CD14-positive monocyte (primary cell): ENCODE measurements at regions not wholly inside any gene's neighbourhood (a gene's known extent, or its start where the extent isn't known, plus 50 kb on each side); places are given as distances from the start of the nearest gene placed in this dataset.
A peak's percentile ranks its signal among the peaks of the same experiment; 100 is the strongest.

Experiments used
- DNase-seq, 3 donors: peaks; one replicate each; pipeline ENCODE4 v3.0.0-alpha.2; 2011 to 2022
- H2AFZ ChIP-seq: 2 replicates; pipeline ENCODE4 v1.6.0; 2012; ENCODE audit warnings: mild to moderate bottlenecking, low read depth, low read length, inconsistent platforms; ENCODE audit not compliant: insufficient read depth, poor library complexity, severe bottlenecking
- H3K27ac ChIP-seq, 2 donors: 1 replicate in 1 of 2; 2 replicates in 1 of 2; pipeline ENCODE4 v1.5.1; 2012 to 2013; ENCODE audit warnings: low read length in 2 of 2, control low read depth in 1 of 2, inconsistent platforms in 1 of 2, low read depth in 1 of 2, mild to moderate bottlenecking in 1 of 2
- H3K27me3 ChIP-seq, 2 donors: one replicate each; pipeline versions ENCODE4 v1.6.0 to v1.6.1; 2011 to 2013; ENCODE audit warnings: low read length in 2 of 2; ENCODE audit not compliant: control insufficient read depth in 2 of 2, insufficient read depth in 2 of 2
- H3K36me3 ChIP-seq, 2 donors: replicated peaks in 1 of 2; 1 replicate in 1 of 2; 2 replicates in 1 of 2; pipeline versions ENCODE4 v1.5.1 to v1.6.1; 2012 to 2013; ENCODE audit warnings: low read length in 2 of 2, control low read depth in 1 of 2, inconsistent platforms in 1 of 2, mild to moderate bottlenecking in 1 of 2; ENCODE audit not compliant: insufficient read depth in 2 of 2, control insufficient read depth in 1 of 2
- H3K4me1 ChIP-seq, 2 donors: 1 replicate in 1 of 2; 2 replicates in 1 of 2; pipeline versions ENCODE4 v1.5.1 to v1.6.1; 2012 to 2013; ENCODE audit warnings: low read length in 2 of 2, control low read depth in 1 of 2, inconsistent platforms in 1 of 2, mild to moderate bottlenecking in 1 of 2, moderate library complexity in 1 of 2; ENCODE audit not compliant: insufficient read depth in 2 of 2, control insufficient read depth in 1 of 2
- H3K4me2 ChIP-seq: replicated peaks from 2 replicates; pipeline ENCODE3; 2012; ENCODE audit warnings: low read length, moderate library complexity, mild to moderate bottlenecking; ENCODE audit not compliant: poor library complexity, severe bottlenecking; ENCODE audit errors: extremely low read depth
- H3K4me3 ChIP-seq, 3 experiments: fragments of 200-600 bp in 1 of 3; sonication (generic) in 1 of 3; replicated peaks in 1 of 3; 1 replicate in 2 of 3; 2 replicates in 1 of 3; pipeline ENCODE4 v1.5.1; 2011 to 2013; ENCODE audit warnings: low read length in 3 of 3, mild to moderate bottlenecking in 3 of 3, control low read depth in 2 of 3, low read depth in 2 of 3, inconsistent platforms in 1 of 3, moderate library complexity in 1 of 3
- H3K79me2 ChIP-seq: 2 replicates; pipeline ENCODE4 v1.6.0; 2012; ENCODE audit warnings: mild to moderate bottlenecking, control low read depth, inconsistent platforms, low read length, moderate library complexity; ENCODE audit not compliant: insufficient read depth
- H3K9ac ChIP-seq: 2 replicates; pipeline ENCODE4 v1.6.0; 2017; ENCODE audit warnings: low read length, mild to moderate bottlenecking; ENCODE audit not compliant: insufficient read depth, poor library complexity, severe bottlenecking
- H3K9me3 ChIP-seq, 2 donors: replicated peaks in 1 of 2; 1 replicate in 1 of 2; 2 replicates in 1 of 2; pipeline versions ENCODE4 v1.5.1 to v1.6.1; 2012 to 2013; ENCODE audit warnings: low read length in 2 of 2, control low read depth in 1 of 2; ENCODE audit not compliant: control insufficient read depth in 1 of 2, insufficient read depth in 1 of 2
- H4K20me1 ChIP-seq: 2 replicates; pipeline ENCODE4 v1.6.0; 2012; ENCODE audit warnings: mild to moderate bottlenecking, low read length, control low read depth, moderate library complexity; ENCODE audit not compliant: insufficient read depth
- H3K27ac Mint-ChIP-seq, 7 donors: one replicate each; pipeline ENCODE4 v1.8.0; 2020; ENCODE audit warnings: mild to moderate bottlenecking in 7 of 7, mixed read lengths in 7 of 7, moderate library complexity in 6 of 7, inconsistent platforms in 2 of 7
- H3K27me3 Mint-ChIP-seq, 3 donors: one replicate each; pipeline ENCODE4 v1.8.0; 2021 to 2022; ENCODE audit warnings: low read depth in 3 of 3, mild to moderate bottlenecking in 3 of 3, mixed read lengths in 3 of 3, moderate library complexity in 3 of 3, inconsistent platforms in 1 of 3
- H3K36me3 Mint-ChIP-seq, 2 donors: one replicate each; pipeline ENCODE4 v1.8.0; 2020; ENCODE audit warnings: mixed read lengths in 2 of 2, inconsistent platforms in 1 of 2, mild to moderate bottlenecking in 1 of 2
- H3K4me1 Mint-ChIP-seq: one replicate; pipeline ENCODE4 v1.8.0; 2020; ENCODE audit warnings: mild to moderate bottlenecking, mixed read lengths
- H3K4me3 Mint-ChIP-seq, 2 donors: one replicate each; pipeline ENCODE4 v1.8.0; 2020; ENCODE audit warnings: mild to moderate bottlenecking in 2 of 2, mixed read lengths in 2 of 2, moderate library complexity in 1 of 2
- H3K9me3 Mint-ChIP-seq, 7 donors: one replicate each; pipeline ENCODE4 v1.8.0; 2020 to 2022; ENCODE audit warnings: mixed read lengths in 7 of 7, mild to moderate bottlenecking in 6 of 7, moderate library complexity in 6 of 7, inconsistent platforms in 2 of 7
- CTCF ChIP-seq: fragments of 200-600 bp; IDR thresholded peaks from one replicate; pipeline ENCODE4 v1.8.0; 2022; ENCODE audit warnings: antibody characterized with exemption, mild to moderate bottlenecking
- WGBS: methylation state at CpG from one replicate; pipeline ENCODE4 v1.1.5; 2013; ENCODE audit warnings: missing lambda C conversion rate; ENCODE audit not compliant: insufficient coverage; 5-methylcytosine and 5-hydroxymethylcytosine counted together
- intact Hi-C, 2 donors: fragments of 100-400 bp; cut with micrococcal nuclease; formaldehyde crosslinking; loops; one replicate each; pipeline versions ENCODE4 v1.15.0 to v1.15.1; 2023

DNA sequence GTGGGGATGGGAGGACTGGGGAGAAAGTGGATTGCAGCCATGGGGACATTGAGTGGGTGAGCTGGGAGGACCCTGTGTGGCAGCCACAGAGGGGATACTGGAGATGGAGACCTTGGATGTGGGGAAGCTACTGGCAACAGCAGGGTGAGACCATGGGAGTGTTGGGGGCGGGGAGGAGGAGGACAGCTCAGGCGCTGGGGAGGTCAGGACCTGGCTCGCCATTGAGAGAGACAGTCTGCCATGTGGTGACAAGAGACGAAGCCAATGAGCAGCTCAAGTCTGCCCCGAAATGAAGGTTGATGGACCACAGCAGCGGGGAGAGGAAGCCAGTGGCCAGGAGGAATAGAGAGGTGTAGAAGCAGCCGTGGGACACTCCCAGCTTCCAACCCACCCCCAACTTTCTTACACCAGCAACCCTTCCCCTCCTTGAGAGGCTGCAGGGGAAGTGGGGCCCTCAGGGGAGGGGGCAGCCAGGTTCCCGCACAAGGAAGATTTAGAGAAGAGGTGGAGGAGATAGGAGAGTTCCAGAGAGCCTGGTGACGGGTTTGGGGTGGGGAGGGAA lies 118.1 kb downstream of the ASB7 start:
- Histone ChIP-seq H3K36me3 (no peaks in the 10 kb centered on the region), H3K79me2 (no peaks in the 10 kb centered on the region), H3K9ac (no peak overlapping the region), H2AFZ (no peak overlapping the region), H3K4me1 (peaks cover 17 to 21% of the 10 kb centered on the region in 2 donors), H3K9me3 (no peaks in the 10 kb centered on the region), H3K27me3 (no peaks in the 10 kb centered on the region), H4K20me1 (no peaks in the 10 kb centered on the region), H3K27ac (no peak overlapping the region), H3K4me2 (no peak overlapping the region), H3K4me3 (no peak overlapping the region)
- Mint-ChIP-seq H3K9me3 (peaks cover 0 to 4% (median 0%) of the 10 kb centered on the region in 7 donors), H3K4me3 (peak overlapping the region in 1 of 2 donors; percentile 16), H3K36me3 (no peaks in the 10 kb centered on the region), H3K27me3 (peaks cover 8 to 17% (median 13%) of the 10 kb centered on the region in 3 donors), H3K27ac (peak overlapping the region in 6 of 7 donors; percentile 32 to 93 (median 84)), H3K4me1 (peaks cover 26% of the 10 kb centered on the region)
- no peak for DNase-seq
- intact Hi-C loops, result loop anchor here in 1 of 2 donors (5.0 kb wide), 1 partner anchor 368 kb away; no protein-coding TSS in a partner anchor
- TF ChIP-seq CTCF, result no peak
- 72% methylated on average over 4 of the region's 9 CpGs for WGBS

DNA sequence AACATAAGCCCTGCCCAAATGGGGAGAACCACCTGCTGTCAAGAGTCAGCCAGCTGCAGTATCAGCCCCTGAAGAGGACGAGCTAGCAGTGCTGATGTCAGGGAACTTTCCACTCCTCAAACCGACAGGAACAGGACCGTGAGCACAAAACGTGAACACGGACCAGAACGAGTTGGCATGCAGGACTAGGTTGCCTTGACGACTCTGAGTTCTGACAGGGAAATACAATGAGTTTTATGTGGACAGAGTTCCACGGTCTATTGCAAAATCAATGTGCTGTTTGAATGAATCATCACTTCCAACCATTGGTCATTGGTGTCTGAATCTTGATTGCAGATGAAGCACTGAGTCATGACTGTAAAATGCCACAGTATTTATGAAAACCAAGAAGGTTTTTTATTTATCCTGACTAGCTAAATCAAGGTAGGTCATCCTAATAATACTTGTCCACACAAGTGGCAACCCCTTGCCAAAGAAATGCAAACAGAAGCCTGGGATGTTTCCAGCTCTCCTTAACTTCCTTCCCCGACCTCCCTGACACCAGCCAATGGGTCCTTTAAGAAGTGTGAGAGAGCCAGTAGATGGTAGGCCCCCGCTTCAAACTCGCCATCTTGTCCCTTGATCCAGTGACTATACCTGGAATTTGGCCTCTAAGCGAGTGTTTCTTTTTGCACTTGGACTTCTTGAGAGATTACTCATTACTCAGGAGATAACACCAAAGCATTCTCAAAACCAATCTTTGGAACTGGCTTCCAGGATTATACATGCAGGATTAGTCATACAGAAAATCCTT lies 119.6 kb downstream of the ASB7 start:
- peaks cover 0 to 4% (median 0%) of the 10 kb centered on the region in 7 donors for H3K9me3 Mint-ChIP-seq
- peak overlapping the region; percentile 34 for H3K9ac ChIP-seq

More for the DNA sequence above, 119.6 kb downstream of the ASB7 start:
- Histone ChIP-seq H4K20me1 (no peaks in the 10 kb centered on the region), H3K79me2 (no peaks in the 10 kb centered on the region), H3K27ac (peak overlapping the region; percentile 52 to 68), H3K27me3 (no peaks in the 10 kb centered on the region), H3K4me3 (peak overlapping the region in 1 of 3 experiments; percentile 38), H3K36me3 (no peaks in the 10 kb centered on the region), H2AFZ (no peak overlapping the region), H3K4me1 (peaks cover 17 to 21% of the 10 kb centered on the region in 2 donors), H3K9me3 (no peaks in the 10 kb centered on the region), H3K4me2 (peak overlapping the region; percentile 48)
- H3K27me3 Mint-ChIP-seq, result peaks cover 8 to 17% (median 13%) of the 10 kb centered on the region in 3 donors
- TF ChIP-seq CTCF, result no peak
- peaks cover 26% of the 10 kb centered on the region for H3K4me1 Mint-ChIP-seq
- H3K27ac Mint-ChIP-seq, result peak overlapping the region; percentile 69 to 93 (median 84)
- 72% methylated on average over 3 of the region's 12 CpGs for WGBS
- H3K4me3 Mint-ChIP-seq, result peak overlapping the region in 1 of 2 donors; percentile 79
- intact Hi-C loops, result loop anchor here in 1 of 2 donors (5.0 kb wide), 1 partner anchor 370 kb away; no protein-coding TSS in a partner anchor
- H3K36me3 Mint-ChIP-seq, result no peaks in the 10 kb centered on the region
- DNase-seq, result peak; percentile 87 to 96 (median 95)
